A172 (cell line): ENCODE measurements at regions not wholly inside any gene's neighbourhood (a gene's known extent, or its start where the extent isn't known, plus 50 kb on each side); places are given as distances from the start of the nearest gene placed in this dataset.
A peak's percentile ranks its signal among the peaks of the same experiment; 100 is the strongest.

Source experiments
- DNase-seq: peaks from one replicate; pipeline ENCODE4 v3.0.0-alpha.2; 2015; ENCODE audit warnings: low spot score

DNA sequence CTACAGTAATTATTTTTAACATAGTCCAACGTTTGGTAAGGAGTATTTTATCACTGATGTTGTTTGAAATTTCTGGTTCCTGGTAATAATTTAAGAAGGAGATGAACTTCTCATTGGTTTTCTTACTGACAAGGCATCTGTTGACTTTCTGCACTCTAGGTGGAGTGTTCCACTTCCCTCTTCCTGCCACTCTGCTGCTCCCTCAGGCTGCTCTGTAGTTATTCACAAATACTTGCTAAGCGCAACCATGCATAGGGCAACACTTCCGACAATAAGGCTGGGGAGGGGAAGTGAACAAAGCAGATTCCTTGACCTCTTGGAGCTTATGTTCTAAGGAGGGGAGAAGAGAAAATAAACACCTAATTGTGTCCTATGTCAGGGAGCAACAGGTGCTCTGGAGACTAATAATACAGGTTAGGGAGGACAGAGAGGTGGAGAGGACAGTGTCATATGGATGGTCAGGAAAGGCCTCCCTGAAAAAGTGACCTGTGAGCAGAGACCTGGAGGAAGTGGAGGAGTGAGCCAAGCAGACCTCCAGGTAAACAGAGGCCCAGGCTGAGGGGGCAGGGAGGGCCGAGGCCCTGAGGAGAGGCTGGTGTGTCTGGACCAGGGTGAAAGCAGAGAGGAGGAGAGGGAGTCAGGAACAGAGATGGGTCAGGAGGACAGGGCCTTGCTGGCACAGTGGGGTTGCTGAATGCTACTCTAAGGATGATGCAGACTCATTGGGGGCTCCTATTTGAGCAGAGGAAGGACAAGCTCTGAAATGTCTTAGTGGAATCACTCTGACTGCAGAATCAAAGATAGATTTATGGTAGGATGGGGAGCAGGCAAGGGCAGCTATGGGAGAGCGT lies 134.8 kb upstream of the SLC24A3 start:
- no peak for DNase-seq

DNA sequence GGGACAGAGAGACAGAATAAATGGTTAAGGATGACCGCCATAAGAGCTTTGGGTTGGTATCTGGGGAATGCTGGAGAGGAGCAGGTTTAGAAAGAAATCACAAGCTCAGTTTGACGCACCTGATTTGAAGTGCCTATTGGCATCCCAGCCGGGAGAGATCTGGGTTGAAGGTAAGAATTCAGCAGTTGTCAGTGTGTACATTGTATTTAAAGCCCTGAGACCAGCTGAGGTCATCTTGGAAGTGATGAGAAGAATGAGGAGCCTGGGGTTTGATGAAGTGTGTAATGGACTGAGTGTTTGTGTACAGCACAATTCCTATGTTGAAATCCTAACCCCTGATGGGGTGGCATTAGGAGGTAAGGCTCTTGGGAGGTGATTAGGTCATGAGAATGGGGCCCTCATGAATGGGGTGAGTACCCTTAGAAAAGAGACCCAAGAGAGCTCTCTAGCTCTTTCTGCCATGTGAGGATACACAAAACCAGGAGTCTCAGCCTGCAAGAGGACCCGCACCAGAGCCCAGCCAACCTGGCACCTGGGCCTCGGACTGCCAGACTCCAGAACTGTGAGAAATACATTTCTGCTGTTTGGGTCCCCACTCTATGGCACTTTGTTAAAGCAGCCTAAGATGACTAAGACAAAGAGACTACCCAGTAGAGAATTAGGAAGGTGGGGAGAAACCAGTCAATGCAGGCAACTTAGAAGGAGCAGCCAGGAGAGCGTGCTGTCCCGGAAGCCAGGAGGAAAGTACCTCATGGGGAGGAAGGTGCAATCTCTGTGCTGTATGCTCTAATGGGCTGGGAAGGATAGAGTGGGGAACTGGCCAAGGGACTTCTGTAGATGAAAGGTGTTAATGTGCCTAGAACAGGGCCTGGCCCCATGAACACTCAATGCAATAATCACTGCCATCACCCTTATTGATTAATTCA lies 133.7 kb upstream of the SLC24A3 start:
- no peak for DNase-seq

DNA sequence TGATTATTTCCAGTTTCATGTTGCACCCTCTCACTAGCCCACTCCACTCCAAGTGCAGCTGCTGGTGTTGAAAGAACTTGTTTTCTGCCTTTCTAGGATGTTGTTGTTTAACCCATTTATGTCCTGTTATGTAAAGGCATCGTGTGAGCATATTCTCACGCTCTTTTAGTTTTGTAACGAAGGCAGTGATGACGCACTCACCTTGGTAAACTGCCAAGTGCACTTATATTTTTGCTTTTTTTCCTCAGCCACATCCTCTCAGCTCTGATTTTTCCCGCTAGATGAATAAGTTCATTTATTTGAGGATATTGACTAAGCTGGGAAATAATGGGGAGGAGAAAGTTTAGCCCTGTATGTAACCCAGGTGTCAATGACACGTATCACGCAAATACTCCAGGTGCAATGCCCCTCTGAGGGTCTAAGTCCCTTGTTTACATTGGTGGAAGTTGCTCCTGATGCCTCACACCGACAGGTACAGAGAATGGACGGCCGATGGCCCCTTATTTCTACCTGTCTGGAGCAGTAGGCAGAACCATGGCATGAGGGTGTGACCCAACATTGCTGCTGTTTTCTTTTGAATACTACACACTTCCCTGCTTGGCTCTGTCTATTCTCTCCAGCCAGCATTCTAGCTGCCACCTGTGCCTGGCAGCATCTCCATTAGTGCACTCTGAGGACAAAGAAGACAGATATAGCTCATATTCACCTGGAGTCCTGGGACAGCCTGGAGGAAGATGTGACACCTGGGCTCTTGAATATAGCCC lies 132.7 kb upstream of the SLC24A3 start:
- peak; percentile 16 for DNase-seq

DNA sequence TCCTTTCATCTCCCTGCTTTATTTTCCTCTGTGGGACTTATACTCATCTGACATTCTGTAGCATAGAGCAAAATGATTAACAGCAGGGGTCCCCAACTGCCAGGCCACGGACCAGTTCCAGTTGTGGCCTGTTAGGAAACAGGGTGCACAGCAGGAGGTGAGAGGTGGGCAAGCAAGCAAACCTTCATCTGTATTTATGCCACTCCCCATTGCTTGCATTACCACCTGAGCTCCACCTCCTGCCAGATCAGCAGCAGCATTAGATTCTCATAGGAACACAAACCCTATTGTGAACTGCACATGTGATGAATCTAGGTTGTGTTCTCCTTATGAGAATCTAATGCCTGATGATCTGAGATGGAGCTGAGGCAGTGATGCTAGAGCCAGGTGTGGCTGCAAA lies 130.5 kb upstream of the SLC24A3 start:
- DNase-seq: no peak

DNA sequence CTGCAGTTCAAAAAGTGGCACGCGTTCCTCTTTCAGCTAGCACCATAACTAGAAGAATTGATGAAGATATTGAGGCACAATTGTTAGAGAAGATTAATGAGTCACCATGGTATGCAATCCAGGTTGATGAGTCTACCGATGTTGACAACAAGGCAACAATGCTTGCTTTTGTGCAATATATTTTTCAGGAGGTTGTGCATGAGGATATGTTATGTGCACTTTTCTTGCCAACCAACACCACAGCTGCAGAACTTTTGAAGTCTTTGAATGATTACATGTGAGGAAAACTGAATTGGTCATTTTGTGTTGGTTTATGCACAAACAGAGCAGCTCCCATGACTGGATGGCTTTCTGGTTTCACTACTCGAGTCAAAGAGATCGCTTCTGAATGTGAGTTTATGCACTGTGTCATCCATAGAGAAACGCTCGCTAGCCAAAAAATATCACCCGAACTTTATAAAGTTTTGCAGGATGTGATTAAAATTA lies 129.3 kb upstream of the SLC24A3 start:
- no peak for DNase-seq

DNA sequence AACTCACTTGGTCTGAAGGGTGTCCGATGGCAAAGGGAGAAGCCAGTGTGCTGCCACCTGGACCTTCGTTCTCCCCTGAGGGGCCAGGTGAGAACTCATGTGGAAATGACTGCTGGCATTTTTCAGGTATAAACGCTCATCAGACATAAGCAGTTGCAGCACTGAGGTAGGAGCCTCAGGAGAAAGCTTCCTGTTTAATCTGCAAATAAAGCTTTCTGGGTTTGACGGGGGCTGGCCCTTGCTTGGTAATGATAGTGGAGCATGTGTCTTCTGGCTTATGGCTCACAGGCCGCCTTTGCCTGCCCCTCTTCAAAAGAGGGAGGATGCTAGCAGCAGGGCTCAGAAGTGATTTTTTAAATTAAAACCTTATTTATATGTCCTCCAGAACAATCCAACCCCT lies 122.1 kb upstream of the SLC24A3 start:
- DNase-seq: no peak

DNA sequence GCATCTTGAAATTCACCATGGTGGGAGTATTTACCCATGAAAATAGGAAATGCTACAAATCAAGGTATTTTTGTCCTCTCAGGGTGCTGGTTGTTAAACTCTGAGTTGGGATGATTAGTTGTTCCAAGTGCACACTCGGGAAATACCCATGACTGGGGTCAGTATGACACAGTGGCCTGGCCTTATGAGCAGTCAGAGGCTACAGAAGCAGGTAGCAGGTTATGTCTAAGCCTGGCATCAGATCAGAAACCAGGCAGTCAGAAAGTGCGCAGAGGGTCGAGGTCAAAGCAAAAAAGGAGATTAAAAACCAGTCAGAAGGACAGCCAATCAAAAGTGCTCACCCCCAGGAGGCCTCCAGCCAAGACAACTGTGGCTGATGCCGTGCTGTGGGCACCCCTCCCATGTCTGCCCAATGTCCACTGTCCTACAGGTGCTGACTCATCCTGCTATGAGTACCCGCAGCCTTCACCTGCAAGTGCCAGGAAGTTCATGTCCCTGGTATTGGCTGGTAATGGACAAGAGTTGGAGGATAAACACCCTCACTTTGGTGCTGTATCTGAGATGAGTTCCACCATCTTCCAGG lies 117.4 kb upstream of the SLC24A3 start:
- peak; percentile 8 for DNase-seq

DNA sequence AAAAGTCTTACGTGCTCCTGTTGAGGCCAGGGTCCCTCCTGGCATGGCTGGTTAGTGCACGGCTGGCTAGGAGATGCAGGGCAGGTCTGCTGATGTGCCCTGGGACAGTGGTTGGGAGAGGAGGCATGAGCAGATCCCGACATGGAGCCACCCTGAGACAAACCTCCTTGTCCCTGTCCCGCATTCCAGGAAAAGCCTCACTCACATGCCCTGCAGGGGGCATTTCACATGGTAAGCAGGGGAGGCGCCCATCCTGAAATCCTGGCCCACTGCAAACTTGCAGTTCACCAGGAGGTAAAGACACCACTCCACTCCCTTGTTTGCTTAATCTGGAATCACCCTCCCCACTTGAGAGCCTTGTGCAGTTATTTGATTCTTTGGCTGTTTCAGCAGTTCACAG lies 116.7 kb upstream of the SLC24A3 start:
- no peak for DNase-seq

DNA sequence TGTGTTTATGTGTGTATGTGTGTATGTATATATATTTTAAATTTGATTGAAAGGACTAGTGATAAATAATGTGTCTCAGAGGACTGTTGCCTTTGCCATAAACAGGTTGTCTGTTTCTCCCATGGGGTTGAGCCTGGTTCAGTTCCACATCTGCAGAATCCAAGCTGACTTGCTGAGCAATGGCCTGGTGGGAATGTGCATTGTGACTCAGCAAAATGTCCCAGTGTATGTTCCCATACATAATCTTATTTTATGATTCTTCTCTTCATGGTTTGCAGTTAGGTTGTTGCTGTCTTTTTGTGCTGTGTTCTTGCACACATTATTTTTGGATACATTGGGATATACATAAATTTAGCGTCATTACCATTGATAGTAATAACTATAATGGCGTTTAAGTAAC lies 115.6 kb upstream of the SLC24A3 start:
- DNase-seq: no peak

DNA sequence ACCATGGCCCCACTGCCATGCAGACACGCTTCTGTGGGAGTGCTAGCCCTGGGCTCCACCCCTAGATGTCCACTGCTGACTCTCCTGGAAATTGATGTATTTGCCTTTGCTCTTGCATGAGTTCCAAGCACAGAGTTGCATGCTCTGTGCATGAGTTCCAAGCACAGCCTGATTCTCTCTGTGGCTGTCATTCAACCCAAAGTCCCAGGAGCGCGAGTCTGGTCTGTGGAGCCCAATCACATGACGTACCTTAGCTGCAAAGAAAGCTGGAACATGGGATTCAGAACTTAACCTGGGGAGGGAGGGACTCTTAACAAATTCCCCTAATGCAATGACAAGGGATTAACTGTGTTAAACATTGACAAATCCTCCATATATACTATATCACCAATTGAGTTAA lies 114.3 kb upstream of the SLC24A3 start:
- DNase-seq: no peak

DNA sequence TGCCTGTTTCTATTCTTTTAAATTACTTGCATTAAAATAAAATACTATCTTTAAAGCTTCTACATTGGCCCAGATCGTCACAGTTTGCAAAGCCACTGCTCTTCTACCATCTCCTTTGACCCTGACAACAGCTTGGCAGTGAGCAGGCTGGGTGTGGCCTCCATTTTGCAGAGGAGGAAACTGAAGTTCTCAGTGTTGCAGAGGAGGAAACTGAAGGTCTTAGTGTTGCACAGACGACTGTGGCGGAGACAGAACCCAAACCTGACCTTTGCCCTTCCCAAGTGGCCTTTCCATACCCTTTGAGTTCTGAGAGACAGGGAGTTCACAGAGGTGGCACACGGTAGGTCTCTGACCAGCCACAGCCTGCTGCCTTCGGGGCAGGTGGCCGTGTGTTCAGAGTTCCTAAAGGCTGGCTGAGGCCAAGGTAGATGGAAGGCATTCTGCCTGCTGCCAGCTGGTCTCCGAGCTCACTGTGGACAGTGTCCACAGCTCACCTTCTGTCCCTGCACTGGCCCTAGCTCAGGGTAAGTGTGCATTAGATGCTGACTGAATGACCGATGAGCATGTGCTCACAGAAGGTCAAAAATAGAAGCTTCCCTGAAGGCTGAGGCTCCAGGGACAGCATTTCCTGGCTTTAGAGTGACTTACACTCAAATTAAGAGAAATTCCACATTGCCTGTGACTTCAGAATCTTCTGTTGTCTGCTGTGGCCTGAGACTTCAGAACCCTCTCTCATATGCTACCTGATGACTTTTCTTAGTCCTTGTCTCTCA lies 113.5 kb upstream of the SLC24A3 start:
- DNase-seq: no peak

DNA sequence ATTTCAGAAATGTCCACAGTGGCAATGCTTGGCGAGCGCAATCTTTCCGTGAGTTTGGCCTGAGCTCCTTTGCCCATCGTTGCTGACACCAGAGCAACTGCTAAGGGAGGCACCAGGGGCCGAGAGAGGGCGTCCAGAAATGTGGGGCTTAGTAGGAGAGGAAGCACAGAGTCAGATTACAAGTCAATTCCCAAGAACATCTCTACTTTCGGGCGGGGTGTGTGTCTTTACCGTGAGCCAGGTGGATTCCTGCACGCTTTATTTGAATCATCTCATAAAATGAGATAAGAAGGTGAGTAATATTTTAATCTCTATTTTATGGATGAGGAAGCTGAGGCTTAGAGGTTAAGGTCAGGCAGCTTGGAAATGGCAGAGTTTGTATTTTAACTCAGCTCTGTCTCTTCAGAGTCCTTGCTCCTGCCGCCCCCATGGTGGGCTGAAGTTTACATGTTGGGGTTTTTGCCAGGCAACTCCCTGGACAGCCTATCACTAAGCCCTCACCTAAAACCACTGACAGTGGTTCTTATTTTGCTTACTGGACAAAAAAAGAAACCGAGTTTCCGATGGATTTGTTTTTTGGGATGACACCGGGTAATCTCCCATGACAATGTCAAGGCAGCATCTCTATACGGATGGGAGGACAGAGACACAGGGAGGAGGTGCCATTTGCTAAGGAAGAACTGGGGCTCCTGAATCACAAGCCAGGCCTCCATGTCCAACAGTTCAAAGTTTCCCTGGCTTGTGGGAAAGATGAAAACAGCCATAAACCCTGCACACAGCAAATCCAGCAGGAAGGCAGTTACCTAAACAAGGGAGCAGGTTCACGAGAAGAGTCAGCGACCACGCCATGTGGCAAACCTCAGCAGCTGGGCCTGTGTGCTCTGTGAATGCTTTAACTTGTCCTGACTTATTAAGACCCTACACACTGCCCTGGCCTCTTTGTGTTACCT lies 112.6 kb upstream of the SLC24A3 start:
- peak; percentile 39 for DNase-seq

DNA sequence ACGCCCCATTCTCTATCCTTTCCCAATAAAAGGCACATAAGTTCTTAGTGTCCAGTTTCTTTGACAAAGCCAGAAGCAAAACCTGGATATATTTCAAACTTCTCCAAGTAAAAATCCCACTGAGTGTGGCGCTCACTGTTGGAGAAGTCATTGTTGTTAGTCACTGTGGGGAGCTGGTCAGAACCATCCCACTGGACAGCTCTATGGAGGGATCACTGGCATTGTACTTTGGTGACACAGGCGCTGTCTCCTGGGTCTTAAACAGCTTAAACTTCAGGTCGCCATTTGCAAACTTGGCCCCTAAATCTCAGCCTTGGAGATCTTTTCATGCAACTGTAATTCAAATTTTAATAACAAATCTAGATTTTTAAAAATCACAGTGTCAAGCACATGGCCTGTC lies 111.5 kb upstream of the SLC24A3 start:
- DNase-seq: no peak

DNA sequence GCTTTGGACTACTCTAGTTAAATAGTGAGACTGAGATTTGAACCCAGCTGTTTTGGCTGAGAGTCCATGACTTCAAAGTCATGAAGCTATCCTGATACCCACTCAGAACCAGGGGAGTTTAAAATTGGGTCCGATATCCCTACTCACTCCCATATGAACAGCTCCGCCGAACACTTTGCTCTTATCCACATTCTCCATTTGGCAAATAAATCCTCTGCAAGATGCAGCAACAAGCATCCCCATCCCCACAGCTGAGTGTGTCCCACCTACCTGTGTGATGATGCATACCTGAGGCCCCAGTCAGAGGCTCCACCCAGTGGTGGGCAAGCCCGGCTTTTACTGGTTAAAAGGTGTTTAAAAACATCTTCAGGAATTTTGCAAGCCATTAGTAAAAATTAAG lies 108.3 kb upstream of the SLC24A3 start:
- no peak for DNase-seq

DNA sequence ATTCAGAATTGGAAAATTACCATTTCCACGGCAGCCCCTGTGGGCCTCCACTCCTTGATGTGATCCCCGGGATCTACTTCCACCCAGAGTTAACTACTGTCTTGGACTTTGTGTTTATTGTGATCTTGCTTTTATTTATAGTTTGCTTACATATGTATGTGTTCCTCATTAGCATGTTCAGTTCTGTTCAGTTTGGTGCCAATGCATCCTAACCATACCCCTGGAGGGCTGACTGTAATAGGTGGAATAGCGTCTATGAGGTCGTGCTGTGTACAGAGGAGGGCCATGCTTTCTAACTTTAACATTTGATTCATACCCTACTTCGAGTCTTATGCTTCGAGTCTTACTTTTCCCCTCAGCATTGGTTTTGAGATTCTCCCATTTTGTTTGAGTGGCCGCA lies 104.3 kb upstream of the SLC24A3 start:
- no peak for DNase-seq

DNA sequence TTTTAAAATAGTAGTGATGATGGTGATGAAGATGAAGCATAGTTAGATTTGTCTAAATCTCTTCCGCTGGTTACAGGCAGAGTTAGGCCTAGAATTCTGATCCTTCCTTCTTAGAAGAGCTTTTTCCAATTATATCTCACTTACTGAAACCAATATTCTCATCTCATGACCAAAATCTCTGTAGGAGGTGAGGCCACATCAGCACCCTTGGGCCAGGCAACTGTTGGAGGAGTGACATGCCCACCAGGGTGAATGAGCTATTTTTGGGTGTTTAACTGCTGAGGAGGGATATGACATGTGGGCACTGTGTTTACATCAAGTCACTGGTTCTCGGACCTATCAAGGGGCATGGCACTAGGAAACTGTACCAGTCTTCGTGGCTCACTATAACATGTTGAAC lies 102.2 kb upstream of the SLC24A3 start:
- DNase-seq: no peak

DNA sequence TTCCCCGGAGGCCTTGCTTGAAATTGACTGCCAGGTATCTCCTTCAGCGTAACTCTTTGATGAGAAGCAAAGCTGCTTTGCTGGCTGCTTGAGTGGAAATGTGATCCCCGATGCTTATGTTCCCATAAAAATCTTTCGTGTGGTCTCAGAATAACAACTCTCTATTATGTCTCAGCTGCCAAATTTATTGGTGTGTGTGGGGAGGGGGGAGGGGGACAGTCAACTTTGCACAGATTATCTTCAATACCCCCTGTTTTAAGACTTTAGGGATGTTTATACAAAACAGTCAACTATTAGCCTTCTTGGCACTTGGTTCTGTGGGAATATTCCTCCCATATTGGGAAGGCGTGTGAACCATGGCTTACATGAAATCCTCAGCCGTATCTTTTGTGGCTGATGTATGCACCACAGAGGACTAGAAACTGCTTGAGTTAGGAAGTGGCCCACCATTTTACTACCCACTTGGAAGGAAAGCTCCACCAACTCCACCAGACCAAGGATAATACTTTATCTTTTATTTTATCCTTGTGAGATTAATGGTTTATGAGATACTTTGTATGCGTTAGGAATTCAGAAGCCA lies 101.5 kb upstream of the SLC24A3 start:
- DNase-seq: no peak

DNA sequence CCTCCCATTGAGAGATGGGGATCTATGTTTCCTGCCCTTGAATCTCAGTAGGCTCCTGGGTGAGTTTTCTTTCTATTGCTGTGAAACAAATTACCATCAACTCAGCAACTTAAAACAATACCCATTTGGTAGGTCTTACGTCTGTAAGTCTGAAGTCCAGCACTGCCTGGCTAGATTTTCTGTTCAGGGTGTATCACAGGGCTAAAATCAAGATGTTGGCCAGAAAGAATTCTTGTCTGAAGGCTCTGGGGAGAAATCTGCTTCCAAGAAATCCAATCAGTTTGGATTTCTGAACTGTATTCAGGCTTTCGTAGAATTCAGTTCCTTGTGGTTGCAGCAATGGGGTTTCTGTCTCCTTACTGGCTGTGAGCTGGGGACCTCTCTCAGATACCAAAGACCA lies 99.6 kb upstream of the SLC24A3 start:
- DNase-seq: no peak

DNA sequence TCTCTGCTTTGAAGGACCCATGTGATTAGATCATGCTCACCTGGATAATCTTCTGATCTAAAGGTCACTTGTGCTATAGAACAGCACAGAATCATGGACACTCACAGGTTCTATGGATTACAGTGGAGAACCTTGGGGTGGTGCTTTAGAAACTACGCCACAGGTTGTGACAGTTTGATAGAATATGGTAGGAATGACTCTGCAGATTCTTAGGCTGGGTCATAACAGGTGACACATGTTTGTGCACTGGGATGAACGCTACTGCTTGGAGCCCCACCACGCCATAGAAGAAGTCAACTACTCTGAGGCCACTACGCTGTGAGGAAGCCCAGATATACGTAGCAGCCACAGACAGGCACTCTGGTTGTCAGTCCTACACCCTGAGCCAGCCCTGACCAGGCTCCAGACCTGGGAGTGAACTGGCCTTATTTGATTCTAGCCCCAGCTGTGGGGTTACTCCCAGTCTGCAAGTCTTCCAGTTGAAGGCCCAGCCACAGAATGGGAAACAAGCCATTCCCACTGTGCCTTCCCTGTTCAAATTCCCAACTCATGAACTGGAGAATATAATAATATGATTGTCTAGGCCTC lies 99.0 kb upstream of the SLC24A3 start:
- no peak for DNase-seq
